Chondrocyte (in vitro differentiated cells): ENCODE measurements at regions not wholly inside any gene's neighbourhood (a gene's known extent, or its start where the extent isn't known, plus 50 kb on each side); places are given as distances from the start of the nearest gene placed in this dataset.

Experiments used
- DNase-seq: peaks from one replicate; pipeline ENCODE4 v3.0.0; 2021; ENCODE audit warnings: mixed read lengths, low spot score
- H3K27ac Mint-ChIP-seq: one replicate; pipeline ENCODE4 v1.8.0; 2021; ENCODE audit warnings: mild to moderate bottlenecking, moderate library complexity, mixed read lengths; ENCODE audit not compliant: unreplicated experiment
- H3K27me3 Mint-ChIP-seq: 2 replicates; pipeline ENCODE4 v1.8.0; 2021; ENCODE audit warnings: low read depth, mixed read lengths
- H3K36me3 Mint-ChIP-seq: 2 replicates; pipeline ENCODE4 v1.8.0; 2021; ENCODE audit warnings: low read depth, mixed read lengths
- H3K4me1 Mint-ChIP-seq: 2 replicates; pipeline ENCODE4 v1.8.0; 2021; ENCODE audit warnings: low read depth, mild to moderate bottlenecking, mixed read lengths
- H3K4me3 Mint-ChIP-seq: one replicate; pipeline ENCODE4 v1.8.0; 2021; ENCODE audit warnings: mild to moderate bottlenecking, moderate library complexity, mixed read lengths; ENCODE audit not compliant: unreplicated experiment
- H3K9me3 Mint-ChIP-seq: 2 replicates; pipeline ENCODE4 v1.8.0; 2021; ENCODE audit warnings: low read depth, mixed read lengths
- TF ChIP-seq, protein P1 (sequence below): fragments of 200-600 bp; sonication (generic); IDR thresholded peaks from 2 replicates; pipeline ENCODE4 v1.5.0; 2021; ENCODE audit warnings: antibody characterized with exemption, mild to moderate bottlenecking, moderate library complexity

DNA sequence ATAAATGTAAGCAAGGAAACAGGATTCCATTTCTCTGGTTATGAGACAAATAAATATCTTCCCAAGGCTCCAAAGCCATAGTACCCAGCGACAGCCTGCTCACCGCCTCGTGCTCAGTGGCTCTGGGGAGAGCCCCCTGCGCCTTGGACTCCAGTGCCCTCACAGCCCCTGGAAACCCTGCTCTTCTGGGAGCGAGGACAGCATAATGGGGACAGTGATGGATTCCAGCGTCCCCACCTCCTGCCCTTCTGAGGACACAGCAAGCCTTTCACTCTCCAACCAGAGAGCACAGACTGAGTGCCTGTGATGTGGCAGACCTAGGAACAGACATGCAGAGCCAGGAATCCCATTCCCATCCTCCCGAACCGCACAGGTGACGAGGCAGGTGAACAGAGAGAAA is 660.8 kb downstream of the TBC1D22A start:
- peak; percentile 46 for DNase-seq
- H3K9me3 Mint-ChIP-seq: peaks cover 24% of the 10 kb centered on the region

DNA sequence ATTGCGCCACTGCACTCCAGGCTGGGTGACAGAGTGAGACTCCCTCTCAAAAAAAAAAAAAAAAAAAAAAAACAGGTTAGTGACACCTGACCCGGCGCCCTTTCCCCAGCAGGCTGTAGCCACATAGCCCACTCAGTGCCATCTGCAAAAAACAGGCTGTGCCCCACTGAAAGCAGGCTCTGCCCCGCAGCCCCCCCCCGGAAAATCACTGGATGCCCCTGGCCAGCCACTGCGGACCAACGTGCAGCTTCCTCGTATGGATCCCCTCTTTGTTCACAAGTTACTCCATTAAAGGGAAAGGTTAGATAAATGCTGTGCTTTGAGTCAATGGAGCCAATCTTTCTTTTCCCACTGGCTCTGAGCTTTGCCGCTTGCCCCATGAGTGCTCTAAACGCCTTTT is 660.3 kb downstream of the TBC1D22A start:
- TF ChIP-seq, protein P1, sequence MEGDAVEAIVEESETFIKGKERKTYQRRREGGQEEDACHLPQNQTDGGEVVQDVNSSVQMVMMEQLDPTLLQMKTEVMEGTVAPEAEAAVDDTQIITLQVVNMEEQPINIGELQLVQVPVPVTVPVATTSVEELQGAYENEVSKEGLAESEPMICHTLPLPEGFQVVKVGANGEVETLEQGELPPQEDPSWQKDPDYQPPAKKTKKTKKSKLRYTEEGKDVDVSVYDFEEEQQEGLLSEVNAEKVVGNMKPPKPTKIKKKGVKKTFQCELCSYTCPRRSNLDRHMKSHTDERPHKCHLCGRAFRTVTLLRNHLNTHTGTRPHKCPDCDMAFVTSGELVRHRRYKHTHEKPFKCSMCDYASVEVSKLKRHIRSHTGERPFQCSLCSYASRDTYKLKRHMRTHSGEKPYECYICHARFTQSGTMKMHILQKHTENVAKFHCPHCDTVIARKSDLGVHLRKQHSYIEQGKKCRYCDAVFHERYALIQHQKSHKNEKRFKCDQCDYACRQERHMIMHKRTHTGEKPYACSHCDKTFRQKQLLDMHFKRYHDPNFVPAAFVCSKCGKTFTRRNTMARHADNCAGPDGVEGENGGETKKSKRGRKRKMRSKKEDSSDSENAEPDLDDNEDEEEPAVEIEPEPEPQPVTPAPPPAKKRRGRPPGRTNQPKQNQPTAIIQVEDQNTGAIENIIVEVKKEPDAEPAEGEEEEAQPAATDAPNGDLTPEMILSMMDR: no peak
- H3K36me3 Mint-ChIP-seq: peaks cover 2% of the 10 kb centered on the region
- peaks cover 26% of the 10 kb centered on the region for H3K9me3 Mint-ChIP-seq
- H3K27me3 Mint-ChIP-seq: peaks cover 2% of the 10 kb centered on the region
- DNase-seq: peak; percentile 35
- no peak overlapping the region for H3K4me3 Mint-ChIP-seq
- no peaks in the 10 kb centered on the region for H3K4me1 Mint-ChIP-seq
- no peak overlapping the region for H3K27ac Mint-ChIP-seq

More for the DNA sequence above, 660.8 kb downstream of the TBC1D22A start:
- Mint-ChIP-seq H3K4me1 (no peaks in the 10 kb centered on the region), H3K36me3 (peaks cover 2% of the 10 kb centered on the region), H3K4me3 (no peak overlapping the region), H3K27ac (no peak overlapping the region), H3K27me3 (peaks cover 2% of the 10 kb centered on the region)
- TF ChIP-seq, protein P1: no peak

DNA sequence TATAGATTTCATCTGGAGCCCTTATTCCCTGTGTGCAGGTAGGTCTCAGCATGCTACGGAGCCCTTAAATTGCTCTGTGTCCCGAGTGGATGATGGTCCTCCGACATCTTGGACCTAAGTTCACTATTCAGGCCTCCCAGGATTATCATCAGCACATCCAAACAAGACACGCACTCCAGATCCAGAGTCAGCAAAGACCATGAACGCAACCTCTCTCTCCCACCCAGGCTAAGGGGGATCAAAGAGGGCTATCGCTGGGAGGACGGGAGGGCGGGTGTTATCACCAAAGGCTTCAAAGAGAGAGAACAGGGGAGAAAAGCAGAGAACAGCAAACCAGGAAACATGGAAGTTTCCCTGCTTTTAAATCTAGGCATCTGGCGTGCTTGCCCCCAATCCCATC is 659.4 kb downstream of the TBC1D22A start:
- TF ChIP-seq, protein P1: no peak
- Mint-ChIP-seq H3K27me3 (peaks cover 2% of the 10 kb centered on the region), H3K27ac (no peak overlapping the region), H3K4me1 (no peaks in the 10 kb centered on the region), H3K36me3 (peaks cover 2% of the 10 kb centered on the region), H3K4me3 (no peak overlapping the region), H3K9me3 (peaks cover 28% of the 10 kb centered on the region)
- DNase-seq: peak; percentile 36

DNA sequence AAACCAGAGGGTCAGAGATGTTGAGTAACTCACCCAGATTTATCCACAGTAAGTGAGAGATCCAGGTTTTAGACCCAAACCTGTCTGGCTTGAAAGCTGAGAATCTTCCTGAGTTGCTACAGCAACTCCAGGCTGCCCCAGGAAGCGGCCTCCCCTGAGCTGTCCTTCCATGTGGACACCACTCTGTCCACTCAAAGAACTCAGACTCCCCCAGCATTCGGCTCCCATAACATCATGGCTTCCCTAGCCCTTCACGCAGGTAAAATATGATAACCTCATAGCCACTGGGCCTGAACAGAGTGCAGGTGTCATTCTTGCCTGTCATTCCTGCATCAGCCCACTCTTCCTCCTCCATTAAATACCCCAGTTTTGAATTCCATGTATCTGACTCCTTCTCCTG is 657.8 kb downstream of the TBC1D22A start:
- TF ChIP-seq, protein P1: no peak
- Mint-ChIP-seq H3K27me3 (peaks cover 2% of the 10 kb centered on the region), H3K27ac (no peak overlapping the region), H3K9me3 (peaks cover 40% of the 10 kb centered on the region), H3K36me3 (peaks cover 2% of the 10 kb centered on the region), H3K4me1 (no peaks in the 10 kb centered on the region), H3K4me3 (no peak overlapping the region)
- peak; percentile 22 for DNase-seq

DNA sequence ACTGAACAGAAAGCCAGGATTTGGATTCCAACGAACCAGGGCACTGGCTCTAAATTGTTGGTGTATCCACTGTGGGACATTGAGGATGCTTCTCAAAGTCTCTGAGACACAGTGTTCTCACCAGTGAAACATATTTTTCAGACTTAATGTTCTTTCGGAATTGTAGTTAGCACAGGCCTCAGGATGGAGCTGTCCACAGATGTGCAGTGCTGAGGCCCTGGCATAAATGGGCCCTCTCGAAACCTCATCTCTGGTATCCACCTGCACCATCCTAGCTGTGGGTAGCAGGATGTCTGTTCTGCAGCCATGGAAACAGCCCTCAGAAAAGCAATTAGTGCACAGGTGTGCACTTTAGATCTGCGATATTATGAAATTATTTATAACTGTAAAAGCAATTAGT is 656.8 kb downstream of the TBC1D22A start:
- Mint-ChIP-seq H3K9me3 (peaks cover 40% of the 10 kb centered on the region), H3K4me1 (no peaks in the 10 kb centered on the region)
- no peak for DNase-seq

More for the DNA sequence above, 656.8 kb downstream of the TBC1D22A start:
- no peak overlapping the region for H3K4me3 Mint-ChIP-seq
- H3K27ac Mint-ChIP-seq: no peak overlapping the region
- peaks cover 2% of the 10 kb centered on the region for H3K36me3 Mint-ChIP-seq
- TF ChIP-seq, protein P1: no peak
- H3K27me3 Mint-ChIP-seq: peaks cover 2% of the 10 kb centered on the region
